H1 (cell line): ENCODE measurements at regions not wholly inside any gene's neighbourhood (a gene's known extent, or its start where the extent isn't known, plus 50 kb on each side); places are given as distances from the start of the nearest gene placed in this dataset.

Source experiments
- EZH2 ChIP-seq: fragments of 200-600 bp; sonication (generic); IDR thresholded peaks from 2 replicates; pipeline ENCODE4 v1.7.1; 2012; ENCODE audit warnings: low read depth, mild to moderate bottlenecking, moderate library complexity, low read length, inconsistent platforms; ENCODE audit not compliant: severe bottlenecking
- POLR2A ChIP-seq, 2 experiments: IDR thresholded peaks; 1 replicate in 1 of 2; 2 replicates in 1 of 2; pipeline ENCODE4 v1.6.1; 2011; ENCODE audit warnings: low read depth in 2 of 2, low read length in 2 of 2, mild to moderate bottlenecking in 2 of 2; ENCODE audit errors: control extremely low read depth in 1 of 2
- SIN3A ChIP-seq, 2 experiments: IDR thresholded peaks in 1 of 2; conservative IDR thresholded peaks in 1 of 2; 2 replicates each; pipeline ENCODE4 v1.6.1; 2011 to 2012; ENCODE audit warnings: low read length in 2 of 2, improper control_type of control experiment in 1 of 2, low read depth in 1 of 2, mild to moderate bottlenecking in 1 of 2
- SRF ChIP-seq: IDR thresholded peaks from 2 replicates; pipeline ENCODE4 v1.6.1; 2011; ENCODE audit warnings: mild to moderate bottlenecking, low read depth, low read length, moderate library complexity
- TEAD4 ChIP-seq: IDR thresholded peaks from 2 replicates; pipeline ENCODE4 v1.6.1; 2012; ENCODE audit warnings: low read depth, low read length, inconsistent platforms, mixed read lengths
- TF ChIP-seq, protein P1 (sequence below), 3 experiments: IDR thresholded peaks; 1 replicate in 2 of 3; 2 replicates in 1 of 3; pipeline versions ENCODE4 v1.5.1 to v1.6.1; 2011; ENCODE audit warnings: low read length in 3 of 3, mild to moderate bottlenecking in 3 of 3, inconsistent platforms in 2 of 3, low read depth in 1 of 3, moderate library complexity in 1 of 3; ENCODE audit not compliant: insufficient read depth in 1 of 3; ENCODE audit errors: control extremely low read depth in 1 of 3

- TF ChIP-seq EZH2 = no peak
- TF ChIP-seq, protein P1, sequence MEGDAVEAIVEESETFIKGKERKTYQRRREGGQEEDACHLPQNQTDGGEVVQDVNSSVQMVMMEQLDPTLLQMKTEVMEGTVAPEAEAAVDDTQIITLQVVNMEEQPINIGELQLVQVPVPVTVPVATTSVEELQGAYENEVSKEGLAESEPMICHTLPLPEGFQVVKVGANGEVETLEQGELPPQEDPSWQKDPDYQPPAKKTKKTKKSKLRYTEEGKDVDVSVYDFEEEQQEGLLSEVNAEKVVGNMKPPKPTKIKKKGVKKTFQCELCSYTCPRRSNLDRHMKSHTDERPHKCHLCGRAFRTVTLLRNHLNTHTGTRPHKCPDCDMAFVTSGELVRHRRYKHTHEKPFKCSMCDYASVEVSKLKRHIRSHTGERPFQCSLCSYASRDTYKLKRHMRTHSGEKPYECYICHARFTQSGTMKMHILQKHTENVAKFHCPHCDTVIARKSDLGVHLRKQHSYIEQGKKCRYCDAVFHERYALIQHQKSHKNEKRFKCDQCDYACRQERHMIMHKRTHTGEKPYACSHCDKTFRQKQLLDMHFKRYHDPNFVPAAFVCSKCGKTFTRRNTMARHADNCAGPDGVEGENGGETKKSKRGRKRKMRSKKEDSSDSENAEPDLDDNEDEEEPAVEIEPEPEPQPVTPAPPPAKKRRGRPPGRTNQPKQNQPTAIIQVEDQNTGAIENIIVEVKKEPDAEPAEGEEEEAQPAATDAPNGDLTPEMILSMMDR (IDR thresholded peaks at IDR 0.05; ENCODE audit: control extremely low read depth in 1 of 3, insufficient read depth in 1 of 3, low read depth in 1 of 3, low read length in 3 of 3) = no peak
- TF ChIP-seq SRF = no peak
- TF ChIP-seq POLR2A (IDR thresholded peaks at IDR 0.05; ENCODE audit: control extremely low read depth in 1 of 2, low read depth in 2 of 2, low read length in 2 of 2) = no peak
- no peak for TF ChIP-seq SIN3A (conservative IDR thresholded peaks at IDR 0.05 in 1 of 2, IDR thresholded peaks at IDR 0.05 in 1 of 2; ENCODE audit: low read depth in 1 of 2, low read length in 2 of 2)
- no peak for TF ChIP-seq TEAD4
Measured at GRCh38 chr4:66750273-66750672, 795.0 kb downstream of the CENPC start.
